Calu3 (cell line): ENCODE measurements at regions not wholly inside any gene's neighbourhood (a gene's known extent, or its start where the extent isn't known, plus 50 kb on each side); places are given as distances from the start of the nearest gene placed in this dataset.
"Not testable (repeated sequence)": the region's sequence is repeated elsewhere in the genome, so short reads cannot be mapped to it uniquely, and the experiment has no call there.

Experiments
- BruUV-seq: library from RNA; stranded (reverse); fragments of 400-500 nt; replicated peaks from 2 replicates; lab custom pipeline; 2021; lab: Mats Ljungman, UMichigan
- CTCF ChIA-PET: fragments of 300-600 bp; sonication (Branson Sonifier 250); formaldehyde crosslinking; loops from one replicate; lab custom pipeline; 2022; ENCODE audit warnings: antibody characterized with exemption; lab: Charles Lee
- DNase-seq: peaks from one replicate; pipeline ENCODE4 v3.0.0; 2022
- H3K27ac Mint-ChIP-seq: one replicate; pipeline ENCODE4 v1.8.0; 2022; ENCODE audit warnings: mixed read lengths; ENCODE audit not compliant: unreplicated experiment
- H3K27me3 Mint-ChIP-seq: one replicate; pipeline ENCODE4 v1.8.0; 2022; ENCODE audit warnings: mixed read lengths; ENCODE audit not compliant: unreplicated experiment
- H3K36me3 Mint-ChIP-seq: one replicate; pipeline ENCODE4 v1.8.0; 2022; ENCODE audit warnings: mild to moderate bottlenecking, moderate library complexity, mixed read lengths; ENCODE audit not compliant: insufficient read depth, unreplicated experiment
- H3K4me1 Mint-ChIP-seq: one replicate; pipeline ENCODE4 v1.8.0; 2022; ENCODE audit warnings: mild to moderate bottlenecking, low read depth, mixed read lengths; ENCODE audit not compliant: unreplicated experiment
- H3K4me3 Mint-ChIP-seq: one replicate; pipeline ENCODE4 v1.8.0; 2022; ENCODE audit warnings: mild to moderate bottlenecking, low read depth, moderate library complexity, mixed read lengths; ENCODE audit not compliant: unreplicated experiment
- H3K9me3 Mint-ChIP-seq: one replicate; pipeline ENCODE4 v1.8.0; 2022; ENCODE audit warnings: low read depth, mixed read lengths; ENCODE audit not compliant: unreplicated experiment
- intact Hi-C: fragments of 100-400 bp; cut with micrococcal nuclease; formaldehyde crosslinking; loops from one replicate; pipeline ENCODE4 v1.10.0; 2022; ENCODE audit not compliant: unreplicated experiment
- TF ChIP-seq, protein P1 (sequence below): fragments of 200-600 bp; IDR thresholded peaks from one replicate; pipeline ENCODE4 v1.8.0; 2022; ENCODE audit warnings: antibody characterized with exemption; ENCODE audit not compliant: unreplicated experiment

DNA sequence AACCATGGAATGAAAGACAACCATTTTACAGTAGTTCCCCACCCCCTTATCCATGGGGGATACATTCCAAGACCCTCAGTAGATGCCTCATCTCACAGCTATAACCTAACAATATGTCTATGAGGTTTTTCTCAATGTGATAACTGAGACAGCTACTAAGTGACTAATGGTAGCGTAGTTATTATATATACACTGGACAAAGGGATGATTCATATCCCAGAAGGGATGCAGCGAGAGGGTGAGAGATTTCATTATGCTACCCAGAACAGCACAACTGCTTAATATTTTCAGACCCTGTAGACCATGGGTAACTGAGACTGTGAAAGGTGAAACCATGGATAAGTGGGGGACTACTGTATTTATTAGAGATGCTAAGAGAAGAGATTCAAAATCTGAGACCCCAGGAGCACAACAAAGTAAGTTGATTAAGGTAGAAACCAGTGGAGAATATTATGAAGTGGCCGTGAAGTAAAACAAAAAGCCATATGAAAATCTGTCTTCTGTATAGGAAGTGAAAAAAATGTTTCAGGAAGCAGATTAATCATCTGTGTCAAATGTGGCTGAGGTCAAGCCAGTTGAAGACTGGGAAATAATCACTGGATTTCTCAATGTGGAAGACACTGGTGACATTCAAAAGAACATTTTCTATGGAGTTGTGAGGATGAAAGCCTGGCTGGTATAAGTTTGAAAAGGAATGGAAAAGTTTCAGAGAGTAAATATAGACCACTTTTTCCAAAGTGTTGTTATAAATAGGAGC, 77.2 kb downstream of the RPL10L start:
- no TSS peak for BruUV-seq
- H3K27ac Mint-ChIP-seq, result no peak overlapping the region

DNA sequence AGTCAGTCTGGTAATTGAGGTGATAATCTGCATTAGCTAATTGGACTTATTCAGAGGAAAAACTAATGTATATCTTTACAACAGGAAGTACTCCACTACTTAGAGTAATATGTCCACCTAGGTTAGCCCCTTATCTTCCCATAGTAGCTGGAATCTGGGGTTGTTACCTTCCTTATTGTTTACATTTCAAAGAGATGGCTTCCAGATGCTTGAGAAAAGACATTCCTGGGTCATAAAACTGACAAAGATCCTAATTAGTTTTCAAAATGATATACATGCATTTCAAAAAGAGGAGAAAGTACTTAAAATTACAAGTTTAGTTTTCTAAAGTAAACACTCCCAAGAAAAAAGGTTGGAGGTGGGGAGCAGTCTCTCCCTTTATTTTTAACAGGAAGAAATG, 78.1 kb downstream of the RPL10L start:
- BruUV-seq, result no TSS peak

More for the DNA sequence above, 77.2 kb downstream of the RPL10L start:
- Mint-ChIP-seq H3K27me3 (no peaks in the 10 kb centered on the region), H3K4me1 (no peaks in the 10 kb centered on the region), H3K9me3 (peaks cover 3% of the 10 kb centered on the region), H3K4me3 (no peak overlapping the region), H3K36me3 (no peaks in the 10 kb centered on the region)
- DNase-seq, result no peak
- intact Hi-C loops, result no loop called here
- CTCF ChIA-PET, result no interaction called here
- TF ChIP-seq, protein P1, sequence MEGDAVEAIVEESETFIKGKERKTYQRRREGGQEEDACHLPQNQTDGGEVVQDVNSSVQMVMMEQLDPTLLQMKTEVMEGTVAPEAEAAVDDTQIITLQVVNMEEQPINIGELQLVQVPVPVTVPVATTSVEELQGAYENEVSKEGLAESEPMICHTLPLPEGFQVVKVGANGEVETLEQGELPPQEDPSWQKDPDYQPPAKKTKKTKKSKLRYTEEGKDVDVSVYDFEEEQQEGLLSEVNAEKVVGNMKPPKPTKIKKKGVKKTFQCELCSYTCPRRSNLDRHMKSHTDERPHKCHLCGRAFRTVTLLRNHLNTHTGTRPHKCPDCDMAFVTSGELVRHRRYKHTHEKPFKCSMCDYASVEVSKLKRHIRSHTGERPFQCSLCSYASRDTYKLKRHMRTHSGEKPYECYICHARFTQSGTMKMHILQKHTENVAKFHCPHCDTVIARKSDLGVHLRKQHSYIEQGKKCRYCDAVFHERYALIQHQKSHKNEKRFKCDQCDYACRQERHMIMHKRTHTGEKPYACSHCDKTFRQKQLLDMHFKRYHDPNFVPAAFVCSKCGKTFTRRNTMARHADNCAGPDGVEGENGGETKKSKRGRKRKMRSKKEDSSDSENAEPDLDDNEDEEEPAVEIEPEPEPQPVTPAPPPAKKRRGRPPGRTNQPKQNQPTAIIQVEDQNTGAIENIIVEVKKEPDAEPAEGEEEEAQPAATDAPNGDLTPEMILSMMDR, result no peak

DNA sequence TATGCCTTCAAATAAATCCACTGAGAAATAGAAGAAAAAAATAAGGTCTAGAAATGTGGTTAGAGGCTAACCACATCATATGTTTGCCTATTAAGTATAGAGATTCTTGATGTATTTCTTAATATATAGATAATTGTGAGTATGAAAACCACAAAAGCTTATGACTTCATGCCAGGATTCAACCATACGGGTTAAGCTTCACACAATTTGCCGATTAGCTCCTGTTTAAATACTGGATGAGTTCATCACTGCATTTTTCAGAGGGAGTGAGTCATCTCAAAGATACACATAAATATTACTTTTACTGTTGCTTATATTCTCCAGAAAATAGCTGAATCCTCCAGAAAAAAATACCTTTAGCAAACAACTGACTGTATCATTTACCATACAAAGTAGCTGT, 79.6 kb downstream of the RPL10L start:
- no TSS peak for BruUV-seq
- no peaks in the 10 kb centered on the region for H3K36me3 Mint-ChIP-seq
- H3K4me3 Mint-ChIP-seq, result no peak overlapping the region
- H3K9me3 Mint-ChIP-seq, result peaks cover 3% of the 10 kb centered on the region
- DNase-seq, result no peak
- H3K27ac Mint-ChIP-seq, result no peak overlapping the region
- CTCF ChIA-PET, result no interaction called here
- no peaks in the 10 kb centered on the region for H3K27me3 Mint-ChIP-seq
- intact Hi-C loops, result no loop called here
- TF ChIP-seq, protein P1, result no peak
- no peaks in the 10 kb centered on the region for H3K4me1 Mint-ChIP-seq

More for the DNA sequence above, 78.1 kb downstream of the RPL10L start:
- no peak overlapping the region for H3K27ac Mint-ChIP-seq
- TF ChIP-seq, protein P1, result no peak
- H3K4me3 Mint-ChIP-seq, result no peak overlapping the region
- CTCF ChIA-PET, result no interaction called here
- peaks cover 3% of the 10 kb centered on the region for H3K9me3 Mint-ChIP-seq
- no peaks in the 10 kb centered on the region for H3K4me1 Mint-ChIP-seq
- DNase-seq, result no peak
- H3K36me3 Mint-ChIP-seq, result no peaks in the 10 kb centered on the region
- no peaks in the 10 kb centered on the region for H3K27me3 Mint-ChIP-seq
- intact Hi-C loops, result no loop called here

DNA sequence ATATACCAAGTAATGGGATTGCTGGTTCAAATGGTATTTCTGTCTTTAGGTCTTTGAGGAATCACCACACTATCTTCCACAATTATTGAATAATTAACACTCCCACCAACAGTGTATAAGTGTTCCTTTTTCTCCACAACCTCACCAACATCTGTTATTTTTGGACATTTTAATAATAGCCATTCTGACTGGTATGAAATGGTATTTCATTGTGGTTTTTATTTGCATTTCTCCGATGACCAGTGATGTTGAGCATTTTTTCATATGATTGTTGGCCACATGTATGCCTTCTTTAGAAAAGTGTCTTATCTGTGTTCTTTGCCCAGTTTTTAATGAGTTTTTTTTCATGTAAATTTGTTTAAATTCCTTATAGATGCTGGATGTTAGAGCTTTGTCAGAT, 83.4 kb downstream of the RPL10L start:
- H3K27ac Mint-ChIP-seq, intact Hi-C loops, H3K9me3 Mint-ChIP-seq, DNase-seq, BruUV-seq, H3K36me3 Mint-ChIP-seq, H3K27me3 Mint-ChIP-seq, H3K4me1 Mint-ChIP-seq, CTCF ChIA-PET, H3K4me3 Mint-ChIP-seq: not testable (repeated sequence)

DNA sequence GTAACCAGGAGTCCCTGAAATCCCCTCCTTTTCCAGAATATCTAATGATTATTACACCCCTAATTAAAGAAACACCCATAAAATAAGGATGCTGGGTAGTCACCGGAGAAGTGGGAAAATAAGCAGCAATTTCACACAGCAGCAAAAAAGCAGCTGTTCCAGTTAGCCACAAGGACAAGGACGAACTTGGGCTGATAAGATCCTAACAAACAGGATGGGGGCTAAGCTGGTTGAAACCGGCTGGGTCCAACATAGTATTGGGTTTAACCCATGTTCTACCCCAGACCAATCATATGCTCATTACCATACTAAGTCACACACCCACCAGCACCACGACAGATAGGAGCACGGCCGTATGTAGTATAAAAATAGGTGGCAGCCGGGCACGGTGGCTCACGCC, 100.7 kb downstream of the RPL10L start:
- H3K4me1 Mint-ChIP-seq, result no peaks in the 10 kb centered on the region
- no TSS peak for BruUV-seq
- H3K36me3 Mint-ChIP-seq, result no peaks in the 10 kb centered on the region
- TF ChIP-seq, protein P1, result no peak
- no peak overlapping the region for H3K27ac Mint-ChIP-seq
- no peak for DNase-seq
- peaks cover 5% of the 10 kb centered on the region for H3K9me3 Mint-ChIP-seq
- H3K4me3 Mint-ChIP-seq, result no peak overlapping the region
- CTCF ChIA-PET, result no interaction called here
- intact Hi-C loops, result no loop called here
- no peaks in the 10 kb centered on the region for H3K27me3 Mint-ChIP-seq
